Glutamatergic neuron (in vitro differentiated cells): ENCODE measurements at regions not wholly inside any gene's neighbourhood (a gene's known extent, or its start where the extent isn't known, plus 50 kb on each side); places are given as distances from the start of the nearest gene placed in this dataset.

Source experiments
- DNase-seq: peaks from one replicate; pipeline ENCODE4 v3.0.0; 2022
- H3K27ac Mint-ChIP-seq: one replicate; pipeline ENCODE4 v1.8.0; 2020; ENCODE audit warnings: mild to moderate bottlenecking, mixed read lengths, inconsistent platforms; ENCODE audit not compliant: unreplicated experiment
- H3K27me3 Mint-ChIP-seq: one replicate; pipeline ENCODE4 v1.8.0; 2020; ENCODE audit warnings: mild to moderate bottlenecking, moderate library complexity, mixed read lengths, inconsistent platforms; ENCODE audit not compliant: unreplicated experiment
- H3K36me3 Mint-ChIP-seq: one replicate; pipeline ENCODE4 v1.8.0; 2020; ENCODE audit warnings: mild to moderate bottlenecking, mixed read lengths, inconsistent platforms; ENCODE audit not compliant: unreplicated experiment
- H3K4me1 Mint-ChIP-seq: one replicate; pipeline ENCODE4 v1.8.0; 2020; ENCODE audit warnings: mild to moderate bottlenecking, low read depth, mixed read lengths, inconsistent platforms; ENCODE audit not compliant: unreplicated experiment
- H3K4me3 Mint-ChIP-seq: one replicate; pipeline ENCODE4 v1.8.0; 2020; ENCODE audit warnings: mild to moderate bottlenecking, mixed read lengths, inconsistent platforms; ENCODE audit not compliant: unreplicated experiment
- H3K9me3 Mint-ChIP-seq: one replicate; pipeline ENCODE4 v1.8.0; 2020; ENCODE audit warnings: mild to moderate bottlenecking, moderate library complexity, mixed read lengths, inconsistent platforms; ENCODE audit not compliant: unreplicated experiment
- CTCF ChIP-seq: fragments of 200-600 bp; sonication (generic); IDR thresholded peaks from one replicate; pipeline ENCODE4 v1.5.0; 2021; ENCODE audit not compliant: partially characterized antibody, unreplicated experiment

DNA sequence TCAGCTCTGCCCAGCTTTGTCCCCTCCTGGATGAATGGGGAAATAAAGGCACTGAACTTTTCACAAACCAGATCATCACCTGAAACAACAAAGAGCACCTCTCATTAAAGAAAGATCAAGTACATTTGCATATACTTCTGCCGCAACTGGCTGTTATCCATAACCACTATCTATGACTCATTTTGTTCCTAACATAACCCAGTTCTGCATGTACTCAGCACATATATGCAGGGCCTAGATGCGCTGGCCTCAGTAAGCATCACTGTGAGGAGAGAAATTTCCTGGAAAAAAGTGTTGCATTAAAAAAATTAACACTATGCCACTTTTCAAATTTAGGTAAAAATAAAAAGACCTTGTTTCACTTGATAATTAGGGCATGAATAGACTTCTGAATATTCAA is 1718.4 kb downstream of the TP53TG3F start:
- DNase-seq = no peak
- H3K36me3 Mint-ChIP-seq = peaks cover 5% of the 10 kb centered on the region
- peaks cover 4% of the 10 kb centered on the region for H3K27me3 Mint-ChIP-seq
- H3K4me1 Mint-ChIP-seq = no peaks in the 10 kb centered on the region
- H3K9me3 Mint-ChIP-seq = peaks cover 16% of the 10 kb centered on the region
- H3K4me3 Mint-ChIP-seq = no peak overlapping the region
- no peak for TF ChIP-seq CTCF
- H3K27ac Mint-ChIP-seq = no peak overlapping the region

DNA sequence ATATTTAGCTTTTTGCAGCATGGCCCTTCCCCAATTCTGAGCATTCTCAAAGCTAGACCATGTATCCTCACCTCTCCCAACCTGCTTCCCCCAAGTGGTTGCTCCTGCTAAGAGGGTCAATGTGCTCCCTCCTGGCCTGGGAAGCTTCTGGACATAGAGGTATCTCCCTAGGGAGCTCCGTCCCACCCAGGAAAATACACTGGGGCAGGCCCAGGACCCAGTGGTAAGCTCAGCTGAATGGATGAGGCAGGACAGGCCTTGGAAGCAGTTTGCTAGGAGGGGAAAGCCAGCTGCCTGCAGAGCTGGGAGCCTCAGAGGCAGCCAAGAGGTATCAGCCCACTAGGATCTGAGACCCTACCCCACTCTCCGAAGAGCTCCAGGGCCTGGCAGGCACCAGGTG is 1721.6 kb downstream of the TP53TG3F start:
- no peak for TF ChIP-seq CTCF
- Mint-ChIP-seq H3K27ac (no peak overlapping the region), H3K9me3 (peaks cover 21% of the 10 kb centered on the region), H3K27me3 (peaks cover 8% of the 10 kb centered on the region), H3K4me3 (no peak overlapping the region), H3K36me3 (peaks cover 11% of the 10 kb centered on the region), H3K4me1 (no peaks in the 10 kb centered on the region)
- no peak for DNase-seq

GRCh38 chr16:35181422-35182030 is 1722.1 kb downstream of the TP53TG3F start:
- no peak overlapping the region for H3K27ac Mint-ChIP-seq

GRCh38 chr16:35182043-35182677 is 1722.7 kb downstream of the TP53TG3F start:
- peaks cover 28% of the 10 kb centered on the region for H3K9me3 Mint-ChIP-seq
- no peak overlapping the region for H3K4me3 Mint-ChIP-seq
- H3K27me3 Mint-ChIP-seq = peaks cover 11% of the 10 kb centered on the region

More at GRCh38 chr16:35181422-35182030, 1722.1 kb downstream of the TP53TG3F start:
- Mint-ChIP-seq H3K4me1 (no peaks in the 10 kb centered on the region), H3K27me3 (peaks cover 8% of the 10 kb centered on the region), H3K36me3 (peaks cover 11% of the 10 kb centered on the region), H3K9me3 (peaks cover 25% of the 10 kb centered on the region), H3K4me3 (no peak overlapping the region)
- no peak for DNase-seq
- TF ChIP-seq CTCF = no peak

More at GRCh38 chr16:35182043-35182677, 1722.7 kb downstream of the TP53TG3F start:
- Mint-ChIP-seq H3K36me3 (peaks cover 11% of the 10 kb centered on the region), H3K4me1 (no peaks in the 10 kb centered on the region), H3K27ac (no peak overlapping the region)
- no peak for TF ChIP-seq CTCF
- DNase-seq = no peak
